ENCODE measurements at regions not wholly inside any gene's neighbourhood (a gene's known extent, or its start where the extent isn't known, plus 50 kb on each side); places are given as distances from the start of the nearest gene placed in this dataset.

DNA sequence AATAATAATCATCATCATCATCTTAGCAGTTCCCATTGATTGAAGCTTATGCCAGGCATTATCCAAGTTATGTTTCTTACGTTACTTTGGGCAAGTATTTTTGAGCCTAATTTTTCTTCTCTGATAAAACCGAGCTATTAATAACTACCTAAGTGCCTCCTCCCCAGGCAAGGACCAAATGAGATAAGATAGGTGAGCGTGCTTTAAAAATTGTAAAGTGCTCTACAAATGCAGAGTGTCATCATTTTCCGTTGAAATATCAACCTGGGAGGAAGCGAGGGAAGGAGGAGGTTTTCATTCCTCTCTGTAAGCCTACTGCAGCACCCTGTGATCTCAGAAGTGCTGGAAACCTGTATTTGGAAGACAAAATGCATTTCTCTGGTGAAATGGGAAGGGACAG, 96.7 kb upstream of the MITF start:
- TF ChIP-seq POLR2A (IDR thresholded peaks at IDR 0.05; ENCODE audit: low read depth, low read length) (no peak), BHLHE40 (IDR thresholded peaks at IDR 0.05; ENCODE audit: borderline replicate concordance in 1 of 2, low read depth in 2 of 2, low read length in 1 of 2) (no peak)
- TF ChIP-seq, protein P1, sequence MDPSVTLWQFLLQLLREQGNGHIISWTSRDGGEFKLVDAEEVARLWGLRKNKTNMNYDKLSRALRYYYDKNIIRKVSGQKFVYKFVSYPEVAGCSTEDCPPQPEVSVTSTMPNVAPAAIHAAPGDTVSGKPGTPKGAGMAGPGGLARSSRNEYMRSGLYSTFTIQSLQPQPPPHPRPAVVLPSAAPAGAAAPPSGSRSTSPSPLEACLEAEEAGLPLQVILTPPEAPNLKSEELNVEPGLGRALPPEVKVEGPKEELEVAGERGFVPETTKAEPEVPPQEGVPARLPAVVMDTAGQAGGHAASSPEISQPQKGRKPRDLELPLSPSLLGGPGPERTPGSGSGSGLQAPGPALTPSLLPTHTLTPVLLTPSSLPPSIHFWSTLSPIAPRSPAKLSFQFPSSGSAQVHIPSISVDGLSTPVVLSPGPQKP (IDR thresholded peaks at IDR 0.05; ENCODE audit: low read depth, low read length) = no peak
